Stimulated activated CD4-positive, alpha-beta T cell treated with anti-CD3 and anti-CD28 coated beads, Interleukin-4, amount 100 ng/mL, for 4 hours (primary cell): ENCODE measurements at regions not wholly inside any gene's neighbourhood (a gene's known extent, or its start where the extent isn't known, plus 50 kb on each side); places are given as distances from the start of the nearest gene placed in this dataset.
"Not testable (repeated sequence)": the region's sequence is repeated elsewhere in the genome, so short reads cannot be mapped to it uniquely, and the experiment has no call there.

ENCODE experiments used
- DNase-seq, 2 experiments: peaks; one replicate each; pipeline ENCODE4 v3.0.0-alpha.2; 2020

GRCh38 chr4:101669832-101670188, 120.7 kb upstream of the BANK1 start:
- DNase-seq: no peak

- no peak for DNase-seq
Measured at GRCh38 chr4:101669138-101669831, 121.2 kb upstream of the BANK1 start.

DNA sequence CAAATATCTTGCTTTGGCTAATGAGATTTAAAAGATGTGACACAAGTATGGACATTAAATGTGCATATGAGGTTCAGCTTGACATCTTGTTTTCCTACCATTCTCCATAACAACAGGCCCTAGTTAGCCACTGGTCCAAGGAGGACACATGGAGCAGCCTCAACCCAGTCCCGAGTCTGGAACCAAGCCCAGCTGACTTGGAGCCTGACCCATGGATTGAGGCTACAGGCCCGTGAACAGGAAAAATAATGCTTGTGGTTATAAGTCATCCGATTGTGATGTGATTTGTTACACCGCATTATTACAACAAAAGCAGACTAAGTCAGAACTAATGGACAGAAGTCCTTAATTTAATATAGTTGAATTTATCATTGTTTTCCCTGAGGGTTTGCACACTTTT, 123.2 kb upstream of the BANK1 start:
- DNase-seq: no peak

DNA sequence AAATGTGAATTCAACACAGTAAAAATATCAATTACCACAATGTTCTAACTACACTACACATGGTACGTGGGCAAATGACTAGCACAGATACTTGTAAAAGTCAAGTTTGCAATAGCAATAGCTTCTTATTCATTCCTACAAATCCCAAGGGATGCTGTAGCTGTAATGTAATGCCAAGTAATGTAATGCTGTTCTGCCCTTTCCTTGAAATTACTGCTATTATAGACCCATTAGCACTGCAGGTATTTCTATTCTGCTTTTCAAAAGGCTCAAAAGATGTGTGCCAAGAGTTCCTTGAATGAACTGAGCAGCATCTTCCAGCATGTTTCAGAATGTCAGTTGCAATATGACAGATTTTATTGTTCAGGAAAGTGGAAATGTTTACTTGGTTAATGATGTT, 129.9 kb upstream of the BANK1 start:
- DNase-seq: no peak

DNA sequence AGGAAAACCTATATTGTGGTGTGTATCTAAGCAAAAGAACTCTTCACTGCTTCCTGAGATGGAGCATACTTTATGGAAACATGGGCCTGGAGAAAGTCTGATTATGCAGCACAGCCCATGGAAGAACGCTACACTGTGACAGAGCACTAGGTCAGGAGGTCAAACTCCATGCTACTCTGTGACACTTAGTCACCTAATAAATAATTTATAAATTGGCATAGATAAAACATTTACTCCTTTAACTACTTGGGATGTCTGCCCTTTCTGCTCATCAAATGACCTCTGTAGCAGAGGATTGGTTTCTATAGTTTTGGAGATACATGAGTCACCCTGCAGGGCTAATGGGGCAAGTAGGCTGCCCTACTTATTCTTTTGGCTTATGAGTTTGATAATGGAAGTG, 134.7 kb upstream of the BANK1 start:
- no peak for DNase-seq

- DNase-seq: no peak
Measured at GRCh38 chr4:101655005-101655404, 135.5 kb upstream of the BANK1 start.

- no peak for DNase-seq
Measured at GRCh38 chr4:101651778-101652177, 138.8 kb upstream of the BANK1 start.

DNA sequence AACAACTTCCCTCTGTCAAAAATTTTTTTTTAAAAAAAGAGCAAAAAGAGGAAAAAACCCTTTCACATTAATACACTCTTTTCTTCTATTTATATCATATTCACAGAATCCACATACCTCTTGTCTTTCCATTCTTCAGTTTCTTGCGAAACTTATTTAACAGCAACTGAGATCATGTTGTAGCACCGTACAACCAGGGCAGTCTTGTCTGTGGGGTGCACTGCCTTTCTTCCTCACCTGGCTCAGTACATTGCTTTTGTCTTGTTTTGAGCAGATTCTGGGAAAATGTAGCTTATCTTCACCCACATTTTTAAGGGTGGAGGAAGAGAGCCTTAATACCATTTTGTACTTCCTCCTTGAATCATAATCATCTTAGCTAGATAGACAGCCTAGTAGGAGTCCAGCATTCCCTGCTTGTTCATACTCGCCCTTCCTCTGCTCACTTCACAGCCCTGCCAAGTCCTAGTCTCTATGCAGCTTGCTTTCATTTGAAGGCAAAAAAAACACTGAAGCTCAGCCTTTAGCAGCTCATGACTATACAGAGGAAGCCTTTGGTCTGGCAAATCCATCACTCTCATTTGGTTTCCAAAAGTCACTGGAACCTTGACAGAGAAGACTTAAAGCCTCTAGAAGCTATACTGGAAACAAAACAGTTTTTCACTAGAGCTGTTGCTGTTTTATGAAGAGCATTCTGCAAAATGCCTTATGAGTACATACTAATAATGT, 140.6 kb upstream of the BANK1 start:
- no peak for DNase-seq

DNA sequence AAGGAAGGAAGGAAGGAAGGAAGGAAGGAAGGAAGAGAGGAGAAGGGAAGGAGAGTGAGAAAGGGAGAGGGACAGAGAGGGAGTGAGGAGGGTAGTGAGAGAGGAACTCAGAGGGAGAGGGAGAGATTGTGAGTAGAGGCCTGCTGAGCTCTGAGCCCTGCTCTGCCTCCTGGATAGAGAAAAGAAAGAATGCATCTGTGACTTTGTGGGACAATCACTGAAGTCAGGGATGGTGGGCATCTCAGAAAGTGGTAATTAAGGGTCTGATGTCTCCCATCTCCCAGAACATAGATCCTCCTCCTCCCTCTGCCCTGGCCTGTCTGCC, 142.9 kb upstream of the BANK1 start:
- DNase-seq: no peak

- no peak for DNase-seq
Measured at GRCh38 chr4:101644516-101644915, 146.0 kb upstream of the BANK1 start.

GRCh38 chr4:101643186-101643837, 147.2 kb upstream of the BANK1 start:
- DNase-seq: no peak

DNA sequence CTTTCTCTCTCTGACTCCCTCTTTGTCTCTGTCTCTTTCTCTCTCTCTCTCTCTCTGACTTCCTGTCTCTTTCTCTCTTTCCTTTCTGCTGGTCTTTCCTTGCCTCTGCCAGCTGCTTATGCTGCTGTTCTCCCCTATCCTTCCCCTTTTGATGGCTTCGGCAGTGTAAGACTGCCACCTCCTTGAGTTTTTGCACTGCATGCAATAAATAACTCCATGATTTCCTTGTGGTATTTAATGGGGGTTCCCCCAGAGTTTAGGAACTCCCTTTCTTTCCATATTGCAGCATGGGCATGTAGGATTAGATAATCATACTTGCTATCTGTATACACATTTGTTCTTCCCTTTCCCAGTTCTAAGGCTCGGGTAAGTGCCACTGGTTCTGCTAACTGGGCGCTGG, 157.8 kb upstream of the BANK1 start:
- not testable (repeated sequence) for DNase-seq

- DNase-seq: no peak
Measured at GRCh38 chr4:101630319-101630986, 160.1 kb upstream of the BANK1 start.

DNA sequence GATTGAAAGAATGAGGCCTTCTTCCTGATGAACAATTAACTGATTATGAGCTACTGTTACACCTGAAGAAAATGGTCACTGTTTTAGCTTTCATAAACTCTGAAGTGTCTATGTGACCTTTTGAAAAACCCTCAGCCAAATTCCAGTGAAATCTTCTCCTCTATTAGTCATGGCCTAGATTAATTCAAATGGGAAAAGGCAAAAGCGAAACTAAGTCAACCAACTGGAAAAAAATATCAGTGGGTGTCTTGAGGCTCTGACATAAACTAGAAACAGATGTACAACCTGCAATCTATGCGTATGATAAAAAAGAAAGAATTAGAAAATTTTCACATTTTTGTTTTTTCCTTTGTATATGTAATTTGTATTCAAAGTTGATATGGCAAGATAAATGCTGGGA, 169.4 kb upstream of the BANK1 start:
- no peak for DNase-seq

GRCh38 chr4:101615652-101616051, 174.9 kb upstream of the BANK1 start:
- no peak for DNase-seq

DNA sequence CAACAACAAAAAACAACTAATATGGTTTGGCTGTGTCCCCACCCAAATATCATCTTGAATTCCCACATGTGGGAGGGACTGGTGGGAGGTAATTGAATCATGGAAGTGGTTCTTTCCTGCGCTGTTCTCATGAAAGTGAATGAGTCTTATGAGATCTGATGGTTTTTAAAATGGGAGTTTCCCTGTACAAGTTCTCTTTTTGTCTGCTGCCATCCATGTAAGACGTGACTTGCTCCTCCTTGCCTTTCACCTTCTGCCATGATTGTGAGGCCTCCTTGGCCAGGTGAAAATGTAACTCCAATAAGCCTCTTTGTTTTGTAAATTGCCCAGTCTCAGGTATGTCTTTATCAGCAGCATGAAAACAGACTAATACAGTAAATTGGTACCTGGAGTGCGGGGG, 183.5 kb upstream of the BANK1 start:
- DNase-seq: not testable (repeated sequence)

- no peak for DNase-seq
Measured at GRCh38 chr4:101604976-101605375, 185.6 kb upstream of the BANK1 start.

DNA sequence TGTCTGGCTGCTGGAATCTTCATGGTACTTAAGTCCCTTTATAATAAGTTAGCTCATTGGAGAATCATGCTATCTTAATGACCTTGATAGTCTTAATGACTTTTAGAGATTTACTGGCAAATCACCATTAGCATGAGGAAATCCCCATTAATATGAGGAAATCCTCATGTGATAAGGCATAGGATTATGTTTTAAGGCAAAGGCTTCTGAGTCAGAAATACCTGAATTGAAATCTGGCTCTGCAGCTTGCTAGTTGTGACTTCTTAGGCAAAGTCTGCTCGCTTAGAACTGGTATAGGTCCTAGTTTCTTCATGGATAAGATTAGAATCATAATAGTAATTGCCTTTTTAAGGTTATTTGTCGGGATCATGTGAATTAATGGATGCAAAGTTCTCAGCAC, 190.2 kb upstream of the BANK1 start:
- no peak for DNase-seq

GRCh38 chr4:101599620-101600019, 190.9 kb upstream of the BANK1 start:
- DNase-seq: no peak

- DNase-seq: peak in 1 of 2 experiments; percentile 4
Measured at GRCh38 chr4:101596781-101597552, 193.6 kb upstream of the BANK1 start.

DNA sequence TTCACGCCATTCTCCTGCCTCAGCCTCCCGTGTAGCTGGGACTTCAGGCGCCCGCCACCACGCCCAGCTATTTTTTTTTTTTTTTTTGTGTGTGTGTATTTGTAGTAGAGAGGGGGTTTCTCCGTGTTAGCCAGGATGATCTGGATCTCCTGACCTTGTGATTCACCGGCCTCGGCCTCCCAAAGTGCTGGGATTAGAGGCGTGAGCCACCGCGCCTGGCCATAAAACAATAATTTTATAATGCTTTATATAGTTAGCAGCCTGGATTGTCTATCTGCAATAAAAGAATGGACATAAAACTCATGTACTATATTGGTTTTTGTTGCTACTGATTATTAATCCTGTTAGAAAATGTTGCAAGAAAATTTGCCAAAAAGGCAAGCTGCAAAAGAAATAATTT, 195.9 kb upstream of the BANK1 start:
- DNase-seq: no peak

DNA sequence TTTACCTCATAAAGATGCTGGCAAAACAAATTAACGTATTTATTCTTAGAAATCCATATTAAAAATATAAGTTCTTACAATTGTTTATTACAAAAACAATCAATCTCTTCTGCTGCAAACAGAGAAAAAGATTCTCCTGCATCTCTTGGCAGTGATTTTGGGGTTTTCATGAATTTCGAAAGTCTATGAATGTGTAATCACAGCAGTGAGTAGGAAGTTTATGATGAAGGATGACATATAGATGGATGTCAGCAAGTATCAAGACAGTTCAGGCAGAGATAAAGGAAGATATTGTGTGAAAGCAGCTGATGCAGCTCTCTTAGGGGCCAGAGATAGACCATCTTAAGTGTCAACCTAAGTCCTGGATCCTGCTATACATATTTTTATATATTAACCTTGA, 196.9 kb upstream of the BANK1 start:
- no peak for DNase-seq

DNA sequence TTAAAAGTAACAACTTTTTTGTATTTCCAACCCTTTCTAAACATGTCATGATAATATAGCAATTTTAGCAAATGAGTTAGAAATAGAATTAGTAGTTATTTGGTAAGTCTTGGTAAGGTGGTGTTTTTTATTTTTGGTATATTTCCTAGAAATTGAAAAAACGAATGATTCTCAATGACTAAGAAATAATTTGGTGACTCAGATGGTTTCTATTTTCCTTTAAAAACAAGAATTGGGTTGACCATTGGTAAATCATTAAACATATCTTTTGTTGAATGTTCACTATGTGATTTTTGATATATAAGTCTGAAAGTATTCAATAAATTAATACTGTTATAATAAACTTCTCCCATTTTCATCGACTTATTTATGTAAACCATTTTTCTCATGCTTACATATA, 206.2 kb upstream of the BANK1 start:
- DNase-seq: no peak
